ENCODE measurements at regions not wholly inside any gene's neighbourhood (a gene's known extent, or its start where the extent isn't known, plus 50 kb on each side); places are given as distances from the start of the nearest gene placed in this dataset.
A peak's percentile ranks its signal among the peaks of the same experiment; 100 is the strongest.

- no peak for ATAC-seq (ENCODE audit: low read depth)
- no peaks in the 10 kb centered on the region for H3K4me1 ChIP-seq (ENCODE audit: insufficient read depth, poor library complexity, severe bottlenecking)
These were observed 57.9 kb downstream of the JAKMIP3 start for GRCh38 chr10:132123606-132124005.

GRCh38 chr10:132124201-132124920 lies 58.6 kb downstream of the JAKMIP3 start:
- no peak for TF ChIP-seq CTCF (IDR thresholded peaks at IDR 0.05; ENCODE audit: poor library complexity, severe bottlenecking)
- Histone ChIP-seq H3K36me3 (ENCODE audit: low read depth) (no peaks in the 10 kb centered on the region), H3K4me3 (ENCODE audit: severe bottlenecking) (no peak overlapping the region), H3K27ac (ENCODE audit: poor library complexity, severe bottlenecking) (no peak overlapping the region), H3K4me1 (ENCODE audit: insufficient read depth, poor library complexity, severe bottlenecking) (no peaks in the 10 kb centered on the region), H3K9me3 (ENCODE audit: severe bottlenecking) (no peaks in the 10 kb centered on the region), H3K27me3 (ENCODE audit: insufficient read depth, poor library complexity, severe bottlenecking) (no peaks in the 10 kb centered on the region)
- no peak for ATAC-seq (ENCODE audit: low read depth)
- DNase-seq (ENCODE audit: low spot score) = no peak

More at GRCh38 chr10:132123606-132124005, 57.9 kb downstream of the JAKMIP3 start:
- no peaks in the 10 kb centered on the region for H3K9me3 ChIP-seq (ENCODE audit: severe bottlenecking)
- H3K27me3 ChIP-seq (ENCODE audit: insufficient read depth, poor library complexity, severe bottlenecking) = no peaks in the 10 kb centered on the region
- no peak for TF ChIP-seq CTCF (IDR thresholded peaks at IDR 0.05; ENCODE audit: poor library complexity, severe bottlenecking)
- no peak overlapping the region for H3K4me3 ChIP-seq (ENCODE audit: severe bottlenecking)
- no peak overlapping the region for H3K27ac ChIP-seq (ENCODE audit: poor library complexity, severe bottlenecking)
- DNase-seq (ENCODE audit: low spot score) = no peak
- H3K36me3 ChIP-seq (ENCODE audit: low read depth) = no peaks in the 10 kb centered on the region

GRCh38 chr10:132129431-132129830 lies 57.3 kb upstream of the DPYSL4 start:
- H3K4me3 ChIP-seq (ENCODE audit: severe bottlenecking) = no peak overlapping the region
- H3K27ac ChIP-seq (ENCODE audit: poor library complexity, severe bottlenecking) = no peak overlapping the region
- no peak for TF ChIP-seq CTCF (IDR thresholded peaks at IDR 0.05; ENCODE audit: poor library complexity, severe bottlenecking)
- H3K27me3 ChIP-seq (ENCODE audit: insufficient read depth, poor library complexity, severe bottlenecking) = no peaks in the 10 kb centered on the region
- ATAC-seq (ENCODE audit: low read depth) = no peak
- no peaks in the 10 kb centered on the region for H3K36me3 ChIP-seq (ENCODE audit: low read depth)
- DNase-seq (ENCODE audit: low spot score) = no peak
- H3K9me3 ChIP-seq (ENCODE audit: severe bottlenecking) = no peaks in the 10 kb centered on the region
- H3K4me1 ChIP-seq (ENCODE audit: insufficient read depth, poor library complexity, severe bottlenecking) = no peaks in the 10 kb centered on the region

GRCh38 chr10:132130286-132131265 lies 56.2 kb upstream of the DPYSL4 start:
- H3K27ac ChIP-seq (ENCODE audit: poor library complexity, severe bottlenecking) = no peak overlapping the region
- ATAC-seq (ENCODE audit: low read depth) (no peak), DNase-seq (ENCODE audit: low spot score) (peak; percentile 34)
- H3K4me3 ChIP-seq (ENCODE audit: severe bottlenecking) = no peak overlapping the region
- no peaks in the 10 kb centered on the region for H3K4me1 ChIP-seq (ENCODE audit: insufficient read depth, poor library complexity, severe bottlenecking)
- no peak for TF ChIP-seq CTCF (IDR thresholded peaks at IDR 0.05; ENCODE audit: poor library complexity, severe bottlenecking)
- H3K27me3 ChIP-seq (ENCODE audit: insufficient read depth, poor library complexity, severe bottlenecking) = no peaks in the 10 kb centered on the region
- H3K9me3 ChIP-seq (ENCODE audit: severe bottlenecking) = no peaks in the 10 kb centered on the region
- no peaks in the 10 kb centered on the region for H3K36me3 ChIP-seq (ENCODE audit: low read depth)

Data from RWPE2 (cell line).